ENCODE measurements at regions not wholly inside any gene's neighbourhood (a gene's known extent, or its start where the extent isn't known, plus 50 kb on each side); places are given as distances from the start of the nearest gene placed in this dataset.
A peak's percentile ranks its signal among the peaks of the same experiment; 100 is the strongest.
"Not testable (repeated sequence)": the region's sequence is repeated elsewhere in the genome, so short reads cannot be mapped to it uniquely, and the experiment has no call there.

- DNase-seq; intact Hi-C loops (cut with DNase I): not testable (repeated sequence)
These were observed 1223.1 kb downstream of the ARAP2 start for GRCh38 chr4:35021222-35021621.

GRCh38 chr4:35025152-35025834 lies 1219.0 kb downstream of the ARAP2 start:
- no peak for DNase-seq

DNA sequence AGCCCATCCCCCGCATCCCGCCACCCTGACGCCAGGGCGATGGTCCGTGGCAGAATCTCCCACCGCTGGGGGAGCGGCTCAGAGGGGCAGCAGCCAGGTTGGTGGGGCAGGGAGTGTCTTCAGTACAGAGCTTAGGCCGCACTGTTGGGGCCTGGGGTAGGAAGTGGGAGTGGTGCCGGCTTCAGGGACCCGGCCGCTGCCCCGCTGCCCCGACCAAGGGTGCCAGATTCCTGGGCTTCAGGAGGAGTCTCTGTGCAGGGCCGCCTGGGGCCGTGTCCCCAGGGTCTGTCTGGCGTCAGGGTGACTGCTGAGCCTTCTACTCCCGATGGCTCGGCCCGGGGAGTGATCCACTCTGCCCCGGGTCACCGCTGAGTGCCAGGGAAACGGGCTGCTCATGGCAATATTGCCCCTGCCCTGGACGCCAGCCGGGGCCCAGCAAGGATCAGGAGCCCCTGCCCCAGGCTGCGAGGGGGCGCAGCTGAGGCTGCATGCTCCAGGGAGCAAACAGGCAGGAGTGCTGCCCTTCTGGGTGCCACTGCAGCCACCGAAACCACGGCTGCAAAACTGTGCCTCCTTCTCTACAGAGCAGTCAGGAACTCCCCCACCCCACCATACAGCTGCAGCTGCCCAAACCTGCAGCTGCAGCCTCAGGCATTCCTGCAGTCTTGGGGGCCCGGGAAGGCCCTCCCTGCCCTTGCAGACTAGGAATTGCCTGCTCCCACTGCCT lies 1206.1 kb downstream of the ARAP2 start:
- intact Hi-C loops (cut with DNase I): no loop called here
- peak in 3 of 10 donors; percentile 62 to 68 (median 67) for DNase-seq

More at GRCh38 chr4:35025152-35025834, 1219.0 kb downstream of the ARAP2 start:
- intact Hi-C loops (cut with DNase I): no loop called here

- intact Hi-C loops (cut with DNase I): no loop called here
- peak in 1 of 10 donors; percentile 39 for DNase-seq
These were observed 1205.5 kb downstream of the ARAP2 start for GRCh38 chr4:35038845-35039244.

- intact Hi-C loops (cut with DNase I): no loop called here
- peak in 1 of 10 donors; percentile 31 for DNase-seq
These were observed 1191.8 kb downstream of the ARAP2 start for GRCh38 chr4:35052546-35052945.

- intact Hi-C loops (cut with DNase I): no loop called here
- DNase-seq: no peak
These were observed 1181.2 kb downstream of the ARAP2 start for GRCh38 chr4:35063031-35063570.

DNA sequence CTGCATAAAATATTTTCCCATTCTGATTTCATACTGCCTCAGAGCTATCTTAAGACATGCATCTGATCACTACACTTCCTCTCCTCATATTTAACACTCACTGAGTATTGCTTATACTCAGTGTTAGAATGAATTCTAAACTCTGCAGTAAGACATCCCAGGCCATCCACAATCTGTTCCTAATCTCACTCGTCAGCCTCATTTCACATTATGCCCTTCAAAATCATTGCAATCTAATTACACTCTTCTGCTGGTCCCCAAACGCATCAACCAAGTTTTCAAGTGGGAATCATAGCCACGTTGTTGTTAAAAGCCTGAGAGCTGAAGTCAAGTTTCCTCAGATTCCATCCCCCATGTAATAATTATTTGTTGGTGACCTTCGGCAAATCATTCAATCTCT lies 1177.9 kb downstream of the ARAP2 start:
- DNase-seq: no peak
- intact Hi-C loops (cut with DNase I): no loop called here

- intact Hi-C loops (cut with DNase I): no loop called here
- DNase-seq: no peak
These were observed 1163.5 kb downstream of the ARAP2 start for GRCh38 chr4:35080799-35081198.

DNA sequence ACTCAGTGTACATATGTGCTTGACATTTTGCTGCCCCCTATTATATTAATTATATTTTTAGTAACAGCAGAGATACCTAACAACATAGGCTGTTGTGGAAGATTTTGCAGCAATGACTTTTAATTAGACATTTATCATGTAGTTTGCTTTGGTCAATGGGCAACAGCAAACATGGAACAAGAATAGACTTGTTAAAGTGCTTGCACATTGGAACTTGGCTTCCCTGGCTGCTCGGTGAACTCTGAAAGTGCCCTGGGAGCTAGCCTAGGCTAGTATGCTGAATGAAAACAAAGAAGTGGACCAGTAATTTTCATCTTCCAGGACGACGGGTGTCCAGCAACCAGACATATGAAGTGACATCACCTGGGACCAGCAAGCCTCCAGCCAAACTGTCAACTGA lies 1157.1 kb downstream of the ARAP2 start:
- no peak for DNase-seq
- intact Hi-C loops (cut with DNase I): no loop called here

DNA sequence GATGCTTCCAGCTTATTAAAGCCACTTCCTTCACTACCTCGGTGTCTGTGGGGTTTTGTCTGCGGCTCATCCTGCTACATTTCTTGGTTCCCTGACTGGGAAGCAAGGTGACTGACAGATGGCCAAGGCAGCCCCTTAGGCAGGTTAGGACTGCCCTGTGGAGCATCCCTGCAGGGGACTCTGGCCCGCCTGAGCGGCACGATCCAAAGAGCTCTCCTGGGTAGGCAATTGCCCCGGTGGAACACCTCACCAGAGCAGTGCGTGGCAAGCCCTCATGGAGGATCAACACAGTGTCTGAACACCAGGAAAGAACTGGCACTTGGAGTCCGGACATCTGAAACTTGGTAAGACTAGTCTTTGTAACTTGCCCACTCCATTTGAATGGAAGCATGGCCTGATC lies 1143.4 kb downstream of the ARAP2 start:
- intact Hi-C loops (cut with DNase I): no loop called here
- no peak for DNase-seq

- intact Hi-C loops (cut with DNase I): no loop called here
- no peak for DNase-seq
These were observed 1142.2 kb downstream of the ARAP2 start for GRCh38 chr4:35102066-35102465.

DNA sequence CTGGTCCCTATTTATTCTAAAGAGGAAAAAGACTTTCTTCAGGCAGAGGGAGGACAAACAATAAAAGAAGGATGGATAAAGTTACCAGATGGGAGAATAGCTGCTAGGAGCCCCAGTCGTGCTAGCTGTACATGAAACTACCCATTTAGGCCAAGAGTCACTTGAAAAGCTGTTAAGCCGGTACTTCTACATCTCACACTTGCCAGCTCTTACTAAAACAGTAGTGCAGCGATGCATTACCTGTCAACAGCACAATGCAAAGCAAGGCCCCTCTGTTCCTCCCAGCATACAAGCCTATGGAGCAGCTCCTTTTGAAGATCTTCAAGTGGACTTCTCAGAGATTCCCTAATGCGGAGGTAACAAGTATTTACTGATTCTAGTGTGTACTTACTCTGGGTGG lies 1138.8 kb downstream of the ARAP2 start:
- intact Hi-C loops (cut with DNase I): no loop called here
- no peak for DNase-seq

- intact Hi-C loops (cut with DNase I): no loop called here
- DNase-seq: peak in 1 of 10 donors; percentile 53
These were observed 1138.1 kb downstream of the ARAP2 start for GRCh38 chr4:35106091-35106734.

- intact Hi-C loops (cut with DNase I): no loop called here
- DNase-seq: no peak
These were observed 1120.2 kb downstream of the ARAP2 start for GRCh38 chr4:35124106-35124505.

DNA sequence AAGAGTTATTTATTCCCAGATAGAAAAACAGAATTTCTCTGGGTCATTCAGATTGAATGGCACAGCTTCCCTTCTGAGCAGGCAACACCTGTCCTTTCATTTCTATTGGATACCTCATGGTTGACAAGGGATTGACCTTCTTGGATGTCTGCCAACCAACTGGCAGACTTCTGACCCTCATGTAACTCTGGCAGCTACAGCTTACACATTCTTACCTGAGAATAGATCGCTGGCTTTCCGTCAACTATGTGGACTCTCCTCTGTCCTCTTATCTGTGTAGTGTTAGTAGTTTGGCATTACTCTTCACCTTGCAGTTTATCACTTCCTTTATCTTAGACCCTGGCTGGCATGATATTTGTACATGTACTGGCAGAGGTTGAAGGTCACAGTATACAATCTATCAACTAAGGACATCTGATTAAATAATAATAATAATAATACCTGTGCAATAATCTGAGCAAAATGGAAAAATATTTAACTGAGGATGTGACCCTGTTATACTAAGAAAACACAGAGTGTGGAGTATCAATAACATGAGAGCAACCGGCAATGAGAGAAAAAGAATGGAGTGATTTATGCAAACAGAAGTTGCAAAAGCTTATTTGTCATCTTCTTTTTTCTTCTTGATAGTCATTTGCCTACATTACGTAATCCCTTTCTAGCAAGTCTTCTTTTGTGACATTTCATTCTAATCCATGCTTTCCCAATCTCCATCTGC lies 1118.2 kb downstream of the ARAP2 start:
- intact Hi-C loops (cut with DNase I): no loop called here
- no peak for DNase-seq

DNA sequence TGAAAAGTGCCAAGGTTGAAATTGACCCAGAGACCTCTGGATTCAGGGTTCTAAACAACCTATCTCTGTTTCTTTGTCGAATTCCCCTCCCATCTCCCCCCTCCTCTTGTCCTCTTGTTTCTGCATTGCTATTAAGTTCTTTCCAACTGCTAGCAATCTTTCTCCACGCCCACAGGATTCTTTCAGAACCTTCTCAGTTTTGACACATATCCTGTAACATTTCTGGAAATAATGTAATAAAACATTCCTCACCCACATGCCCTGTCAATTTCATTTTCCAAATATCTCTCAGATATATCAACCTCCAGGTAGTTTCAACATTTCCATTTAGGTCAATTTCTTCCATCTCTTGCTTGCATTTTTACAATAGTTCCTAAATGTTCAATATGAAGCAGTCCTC lies 1105.9 kb downstream of the ARAP2 start:
- intact Hi-C loops (cut with DNase I): no loop called here
- DNase-seq: no peak

- intact Hi-C loops (cut with DNase I): no loop called here
- DNase-seq: no peak
These were observed 1096.6 kb downstream of the ARAP2 start for GRCh38 chr4:35147761-35148160.

DNA sequence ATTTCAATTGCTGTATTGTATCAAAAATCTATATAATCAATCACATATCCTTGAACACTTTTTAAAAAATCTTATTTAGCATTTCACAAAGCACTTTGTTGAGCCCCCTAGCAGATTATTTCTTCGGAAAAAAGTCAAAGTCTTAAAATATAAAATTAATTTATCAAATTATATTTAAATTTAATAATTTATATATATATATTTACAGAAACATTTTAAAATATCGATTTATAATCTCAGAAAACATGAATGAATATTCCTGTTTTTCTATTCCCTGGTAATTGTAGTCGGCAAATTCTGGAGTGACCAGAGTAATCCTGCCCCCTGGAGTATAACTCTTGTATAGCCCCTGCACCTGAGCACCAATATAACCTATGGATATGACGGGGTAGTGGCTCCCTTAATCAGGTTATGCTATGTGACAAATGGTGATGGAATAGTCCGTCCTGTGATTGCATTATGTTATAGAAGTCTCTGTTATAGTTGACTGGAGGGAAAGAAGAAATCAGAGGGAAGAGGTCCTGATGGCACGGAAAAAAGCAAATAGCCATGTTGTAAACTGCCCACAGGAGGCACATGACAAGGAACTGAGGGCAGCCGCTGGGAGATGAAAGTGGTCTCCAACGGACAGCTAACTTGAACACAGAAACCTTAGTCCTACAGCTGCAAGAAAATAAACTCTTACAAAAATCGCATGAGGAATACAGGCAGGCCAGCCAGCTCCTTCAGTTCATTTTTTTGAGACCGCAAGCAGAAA lies 1092.3 kb downstream of the ARAP2 start:
- no peak for DNase-seq
- intact Hi-C loops (cut with DNase I): no loop called here

DNA sequence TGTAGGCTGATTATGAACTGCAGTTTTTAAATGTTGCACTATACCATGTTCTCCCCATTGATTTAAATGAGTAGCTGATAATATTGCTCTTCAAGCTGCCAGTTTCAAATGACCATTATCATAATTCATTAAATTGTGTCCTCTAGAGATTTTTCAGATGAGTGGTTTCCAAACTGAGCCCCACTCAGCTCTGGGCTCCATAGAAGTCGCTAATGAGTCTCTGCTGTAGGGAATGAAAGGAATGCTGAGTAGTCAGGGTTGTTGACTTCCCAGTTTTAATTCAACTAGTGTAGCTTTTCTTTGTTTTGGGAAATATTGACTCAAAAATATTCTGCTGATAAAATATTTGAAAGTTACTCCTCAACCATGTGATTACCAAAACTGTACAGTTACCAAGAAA lies 1081.1 kb downstream of the ARAP2 start:
- intact Hi-C loops (cut with DNase I): no loop called here
- DNase-seq: no peak

DNA sequence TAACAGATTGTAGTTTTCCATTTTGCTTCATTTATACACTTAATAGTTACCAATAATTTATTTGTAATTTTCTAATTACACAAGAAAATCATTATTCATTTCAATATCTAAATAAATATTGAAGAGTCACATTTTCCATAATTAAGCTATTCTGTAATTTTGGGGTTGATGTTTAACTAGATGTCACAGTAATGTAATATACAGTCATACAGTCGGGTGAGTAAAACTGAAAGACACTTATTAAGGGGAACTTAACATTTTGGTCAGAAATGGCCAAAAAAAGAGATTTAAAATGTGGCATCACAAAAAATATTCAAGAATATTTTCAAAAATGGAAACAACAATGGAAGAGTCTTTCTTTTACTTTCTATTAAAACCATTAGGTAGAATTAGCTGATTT lies 1080.3 kb downstream of the ARAP2 start:
- intact Hi-C loops (cut with DNase I): no loop called here
- DNase-seq: no peak
